Stimulated activated CD8-positive, alpha-beta memory T cell treated with anti-CD3 and anti-CD28 coated beads, Interleukin-15, amount 100 ng/mL, for 4 hours (primary cell): ENCODE measurements at regions not wholly inside any gene's neighbourhood (a gene's known extent, or its start where the extent isn't known, plus 50 kb on each side); places are given as distances from the start of the nearest gene placed in this dataset.
A peak's percentile ranks its signal among the peaks of the same experiment; 100 is the strongest.
"Not testable (repeated sequence)": the region's sequence is repeated elsewhere in the genome, so short reads cannot be mapped to it uniquely, and the experiment has no call there.

Source experiments
- DNase-seq, 2 donors: peaks; one replicate each; pipeline ENCODE4 v3.0.0-alpha.2; 2020; ENCODE audit warnings: low read depth in 2 of 2

- DNase-seq: peak; percentile 46 to 52
These were observed 85.2 kb upstream of the NDUFV2 start for GRCh38 chr18:9017167-9017904.

GRCh38 chr18:9017905-9018227 lies 84.6 kb upstream of the NDUFV2 start:
- no peak for DNase-seq

- no peak for DNase-seq
These were observed 83.4 kb upstream of the NDUFV2 start for GRCh38 chr18:9019135-9019534.

- DNase-seq: no peak
These were observed 82.3 kb upstream of the NDUFV2 start for GRCh38 chr18:9020221-9020620.

- no peak for DNase-seq
These were observed 81.0 kb upstream of the NDUFV2 start for GRCh38 chr18:9021458-9021857.

- DNase-seq: no peak
These were observed 79.9 kb upstream of the NDUFV2 start for GRCh38 chr18:9022397-9023155.

GRCh38 chr18:9024031-9024646 lies 78.4 kb upstream of the NDUFV2 start:
- not testable (repeated sequence) for DNase-seq

GRCh38 chr18:9025091-9025838 lies 77.2 kb upstream of the NDUFV2 start:
- DNase-seq: no peak

- DNase-seq: no peak
These were observed 73.4 kb upstream of the NDUFV2 start for GRCh38 chr18:9029131-9029530.

GRCh38 chr18:9032519-9032918 lies 70.0 kb upstream of the NDUFV2 start:
- DNase-seq: no peak

- DNase-seq: no peak
These were observed 64.1 kb upstream of the NDUFV2 start for GRCh38 chr18:9038277-9038871.

GRCh38 chr18:9039441-9040071 lies 62.9 kb upstream of the NDUFV2 start:
- no peak for DNase-seq

GRCh38 chr18:9042766-9043481 lies 59.6 kb upstream of the NDUFV2 start:
- no peak for DNase-seq

- DNase-seq: no peak
These were observed 58.9 kb upstream of the NDUFV2 start for GRCh38 chr18:9043581-9043980.

- DNase-seq: no peak
These were observed 54.8 kb upstream of the NDUFV2 start for GRCh38 chr18:9047715-9048114.

GRCh38 chr18:9048236-9048635 lies 54.3 kb upstream of the NDUFV2 start:
- no peak for DNase-seq

GRCh38 chr18:9048808-9049494 lies 53.5 kb upstream of the NDUFV2 start:
- no peak for DNase-seq

GRCh38 chr18:9049495-9049809 lies 53.0 kb upstream of the NDUFV2 start:
- DNase-seq: no peak

GRCh38 chr18:9050628-9051284 lies 51.7 kb upstream of the NDUFV2 start:
- DNase-seq: not testable (repeated sequence)
